Left forelimb (tissue), 1 donor: ENCODE measurements at regions not wholly inside any gene's neighbourhood (a gene's known extent, or its start where the extent isn't known, plus 50 kb on each side); places are given as distances from the start of the nearest gene placed in this dataset.
"Not testable (repeated sequence)": the region's sequence is repeated elsewhere in the genome, so short reads cannot be mapped to it uniquely, and the experiment has no call there.

ENCODE experiments used
- DNase-seq: peaks from one replicate; pipeline ENCODE4 v3.0.0-alpha.2; 2018; ENCODE audit warnings: low spot score

GRCh38 chr16:26394409-26394808 is 672.3 kb upstream of the C16orf82 start:
- no peak for DNase-seq

DNA sequence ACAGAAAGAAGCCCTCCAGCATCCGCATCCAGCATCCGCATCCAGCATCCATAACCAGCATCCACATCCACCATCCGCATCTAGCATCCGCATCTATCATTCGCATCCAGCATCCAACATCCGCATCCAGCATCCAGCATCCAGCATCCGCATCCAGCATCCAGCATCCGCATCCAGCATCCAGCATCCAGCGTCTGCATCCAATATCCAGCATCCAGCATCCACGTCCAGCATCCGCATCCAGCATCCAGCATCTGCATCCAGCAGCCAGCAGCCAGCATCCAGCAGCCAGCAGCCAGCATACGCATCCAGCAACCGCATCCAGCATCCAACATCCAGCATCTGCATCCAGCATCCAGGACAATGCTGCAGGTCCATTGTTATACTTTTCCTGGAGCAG is 671.0 kb upstream of the C16orf82 start:
- DNase-seq: no peak

- DNase-seq: no peak
Observed at GRCh38 chr16:26396511-26397235, 670.1 kb upstream of the C16orf82 start.

- DNase-seq: no peak
Observed at GRCh38 chr16:26413780-26414179, 652.9 kb upstream of the C16orf82 start.

GRCh38 chr16:26419458-26419857 is 647.3 kb upstream of the C16orf82 start:
- not testable (repeated sequence) for DNase-seq

DNA sequence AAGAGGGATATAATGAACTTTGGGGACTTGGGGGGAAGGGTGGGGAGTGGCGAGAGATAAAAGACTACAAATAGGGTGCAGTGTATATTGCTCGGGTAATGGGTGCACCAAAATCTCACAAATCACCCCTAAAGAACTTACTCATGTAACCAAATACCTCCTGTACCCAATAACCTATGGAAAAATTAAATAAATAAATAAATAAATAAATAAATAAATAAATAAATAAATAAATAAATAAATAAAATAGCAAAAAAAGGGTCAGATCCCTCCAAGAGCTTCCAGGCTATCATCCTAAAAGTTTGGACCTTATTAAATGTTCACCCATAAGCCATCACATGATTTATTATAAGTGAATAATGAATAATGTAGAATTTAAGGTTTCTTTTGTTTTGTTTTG is 636.1 kb upstream of the C16orf82 start:
- no peak for DNase-seq

GRCh38 chr16:26433807-26434206 is 632.9 kb upstream of the C16orf82 start:
- no peak for DNase-seq

DNA sequence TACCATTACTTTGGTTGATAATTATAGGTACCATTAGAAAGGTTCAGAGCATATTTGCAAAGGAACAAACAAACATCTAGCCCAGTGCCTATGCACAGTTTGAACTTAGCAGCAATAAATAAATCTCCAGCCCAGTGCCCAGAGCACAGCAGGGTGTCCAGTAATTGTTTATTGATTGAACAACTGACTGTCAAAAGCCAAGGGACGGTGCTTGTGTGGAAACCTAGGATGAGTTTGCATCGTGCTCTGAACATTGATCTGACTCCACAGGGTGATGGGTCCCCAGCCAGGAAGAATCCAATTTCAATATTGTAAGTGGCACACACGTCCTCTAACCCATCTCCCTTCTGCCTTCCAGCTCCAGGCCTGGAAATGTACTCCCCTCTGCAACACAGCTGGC is 625.5 kb upstream of the C16orf82 start:
- DNase-seq: no peak

- no peak for DNase-seq
Observed at GRCh38 chr16:26442321-26442720, 624.4 kb upstream of the C16orf82 start.

GRCh38 chr16:26447570-26447969 is 619.2 kb upstream of the C16orf82 start:
- DNase-seq: no peak

DNA sequence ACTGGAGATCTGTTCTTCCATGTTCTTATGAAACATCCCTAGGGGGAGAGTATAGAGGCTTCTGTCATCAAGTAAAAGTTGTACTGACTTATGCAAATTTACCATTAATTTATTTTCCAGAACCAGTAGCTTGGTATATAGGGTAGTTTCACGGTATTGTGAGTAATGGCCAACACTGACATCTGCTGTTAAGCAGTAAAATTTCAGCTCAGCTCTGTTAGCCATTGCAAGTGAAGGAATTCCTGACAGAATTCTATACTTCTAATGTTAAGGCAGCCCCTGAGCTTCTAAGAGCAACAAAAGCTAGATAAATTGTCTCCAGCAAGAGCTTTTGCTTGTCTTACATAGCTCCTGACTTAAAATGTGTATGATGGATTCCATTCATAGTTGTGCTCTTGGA is 613.5 kb upstream of the C16orf82 start:
- DNase-seq: no peak

DNA sequence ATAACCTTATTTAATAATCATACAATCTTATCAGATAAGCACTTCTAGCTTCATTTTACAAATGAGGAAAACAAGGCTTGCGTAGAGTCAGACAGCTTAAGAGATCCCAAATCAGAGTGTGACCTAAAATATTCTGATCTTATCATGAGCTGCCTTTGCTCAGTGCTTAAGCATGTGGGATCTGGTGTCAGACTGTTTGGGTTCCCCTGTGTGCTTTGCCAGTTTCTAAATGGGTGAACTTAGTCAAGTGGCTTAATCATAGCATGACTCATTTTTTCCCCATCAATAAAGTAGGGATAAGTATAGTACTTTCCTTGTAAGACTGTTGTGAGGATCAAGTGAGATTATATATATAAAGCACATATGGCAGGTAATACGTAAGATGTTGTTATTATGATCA is 612.6 kb upstream of the C16orf82 start:
- no peak for DNase-seq

- no peak for DNase-seq
Observed at GRCh38 chr16:26456074-26456473, 610.7 kb upstream of the C16orf82 start.

GRCh38 chr16:26457095-26457494 is 609.6 kb upstream of the C16orf82 start:
- DNase-seq: no peak

- no peak for DNase-seq
Observed at GRCh38 chr16:26457882-26458281, 608.8 kb upstream of the C16orf82 start.

DNA sequence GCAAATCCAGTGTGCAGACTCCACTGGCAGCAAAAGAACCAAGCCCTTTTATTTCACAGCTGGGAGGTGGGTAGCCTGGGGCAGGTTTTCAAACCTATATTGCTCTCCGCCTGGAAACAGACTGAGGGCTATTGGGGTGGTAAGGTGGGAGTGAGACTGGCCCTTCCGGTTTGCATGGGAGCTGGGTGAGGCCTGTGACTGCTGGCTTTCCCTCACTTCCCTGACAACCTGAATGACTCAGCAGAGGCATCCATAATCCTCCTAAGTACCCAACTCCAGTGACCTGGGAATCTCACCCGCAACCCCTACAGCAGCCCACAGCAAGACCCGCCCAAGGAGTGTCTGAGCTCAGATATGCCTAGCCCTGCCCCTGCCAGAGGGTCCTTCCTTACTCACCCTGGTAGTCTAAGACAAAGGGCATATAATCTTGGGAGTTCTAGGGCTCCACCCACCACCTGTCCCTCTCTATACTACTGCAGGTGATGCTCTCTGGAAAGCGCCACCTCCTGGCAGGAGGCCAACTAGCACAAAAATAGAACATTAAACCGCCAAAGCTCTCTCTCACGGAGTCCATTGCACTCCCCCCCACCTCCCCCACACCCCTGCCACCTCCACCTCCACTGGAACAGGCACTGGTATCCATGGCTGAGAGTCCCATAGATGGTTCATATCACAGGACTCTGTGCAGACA is 602.0 kb upstream of the C16orf82 start:
- no peak for DNase-seq

DNA sequence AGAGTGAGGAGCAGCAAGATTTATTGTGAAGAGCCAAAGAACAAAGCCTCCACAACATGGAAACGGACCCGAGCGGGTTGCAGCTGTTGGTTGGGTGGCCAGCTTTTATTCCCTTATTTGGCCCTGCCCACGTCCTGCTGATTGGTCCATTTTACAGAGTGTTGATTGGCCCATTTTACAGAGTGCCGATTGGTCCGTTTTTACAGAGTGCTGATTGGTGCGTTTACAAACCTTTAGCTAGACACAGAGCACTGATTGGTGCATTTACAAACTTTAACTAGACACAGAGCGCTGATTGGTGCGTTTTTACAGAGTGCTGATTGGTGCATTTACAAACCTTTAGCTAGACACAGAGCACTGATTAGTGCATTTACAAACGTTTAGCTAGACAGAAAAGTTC is 592.3 kb upstream of the C16orf82 start:
- DNase-seq: not testable (repeated sequence)

DNA sequence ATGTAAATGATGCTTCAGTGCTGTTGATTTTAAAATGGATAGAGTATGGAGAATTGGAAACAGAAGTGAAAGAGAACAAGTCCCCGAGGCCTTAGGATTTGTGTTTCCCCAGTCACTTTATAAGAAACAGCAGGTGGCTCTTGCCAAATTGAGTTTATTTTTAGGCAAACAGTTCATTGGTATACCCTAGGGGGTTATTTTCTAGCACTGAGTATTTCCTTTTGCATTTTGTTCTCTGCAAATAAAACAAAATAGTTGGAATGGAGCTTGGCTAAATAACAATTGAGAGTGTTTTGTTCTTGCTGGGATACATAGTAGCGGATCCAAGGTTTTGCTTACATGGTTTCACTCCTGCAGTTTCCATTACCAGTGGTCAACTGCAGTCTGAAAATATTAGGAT is 591.1 kb upstream of the C16orf82 start:
- DNase-seq: no peak

DNA sequence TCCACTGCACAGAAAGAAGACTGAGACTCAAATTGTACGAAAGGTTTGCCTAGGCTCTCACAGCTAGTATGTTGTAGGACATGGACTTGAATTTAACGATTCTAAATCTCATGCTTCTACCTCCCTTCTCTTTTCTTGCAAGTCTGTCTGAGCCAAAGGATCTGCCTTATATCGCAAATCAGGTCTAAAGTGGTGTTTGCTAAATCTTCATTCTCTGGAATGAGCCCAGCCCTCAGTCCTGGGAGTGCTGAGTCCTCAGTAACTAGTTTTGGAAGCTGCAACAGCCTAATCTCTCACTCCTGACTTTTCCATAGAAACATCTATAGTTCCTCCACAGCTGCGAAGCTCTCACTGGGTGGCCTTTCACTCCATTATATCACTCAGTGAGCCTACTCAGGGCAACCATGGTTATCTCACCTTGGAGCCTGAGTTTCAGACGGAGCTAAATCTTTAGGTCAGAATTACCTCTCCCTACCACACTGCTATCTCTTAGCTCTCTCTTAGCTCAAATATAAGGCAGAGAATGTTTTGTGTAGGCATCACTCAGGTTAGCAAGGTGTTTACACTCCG is 575.5 kb upstream of the C16orf82 start:
- no peak for DNase-seq

- no peak for DNase-seq
Observed at GRCh38 chr16:26491962-26492361, 574.8 kb upstream of the C16orf82 start.

DNA sequence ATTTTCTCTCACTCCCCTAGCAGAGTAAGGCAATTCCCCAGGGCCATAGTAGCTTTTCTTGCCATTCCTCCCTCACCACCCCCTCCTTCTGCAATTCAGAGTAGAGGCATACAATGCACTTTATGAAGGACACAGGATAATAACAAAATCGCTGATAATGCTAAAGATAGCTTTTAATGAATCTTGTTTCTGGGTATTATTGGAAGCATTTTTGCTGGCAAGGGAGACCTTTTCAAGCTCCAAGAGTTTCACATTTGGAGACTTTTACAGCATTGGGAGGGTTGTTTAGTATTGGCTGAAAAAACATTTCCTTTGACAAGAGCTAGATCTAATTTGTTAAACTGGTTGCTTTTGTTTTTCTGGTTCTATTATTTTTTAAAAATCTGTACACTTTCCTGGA is 573.0 kb upstream of the C16orf82 start:
- no peak for DNase-seq

GRCh38 chr16:26497896-26498295 is 568.8 kb upstream of the C16orf82 start:
- no peak for DNase-seq

DNA sequence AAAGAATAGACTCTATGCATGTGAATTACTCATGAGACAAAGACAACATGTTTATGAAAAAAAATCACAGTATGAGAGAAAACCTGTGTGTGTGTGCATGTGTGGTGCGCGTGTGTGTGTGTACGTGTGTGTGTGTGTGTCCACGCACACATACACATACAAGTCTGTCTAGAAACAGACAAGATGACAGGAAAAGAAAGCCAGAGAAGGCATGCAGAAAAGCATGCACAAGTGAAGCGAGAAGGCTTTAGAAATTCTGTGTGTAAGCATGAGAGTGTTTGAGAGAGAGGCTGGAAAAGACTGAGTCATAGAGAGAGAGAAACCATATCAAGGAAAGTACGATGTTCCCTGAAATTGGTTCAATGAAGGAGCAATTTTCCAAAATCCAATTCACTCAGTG is 566.4 kb upstream of the C16orf82 start:
- DNase-seq: no peak

DNA sequence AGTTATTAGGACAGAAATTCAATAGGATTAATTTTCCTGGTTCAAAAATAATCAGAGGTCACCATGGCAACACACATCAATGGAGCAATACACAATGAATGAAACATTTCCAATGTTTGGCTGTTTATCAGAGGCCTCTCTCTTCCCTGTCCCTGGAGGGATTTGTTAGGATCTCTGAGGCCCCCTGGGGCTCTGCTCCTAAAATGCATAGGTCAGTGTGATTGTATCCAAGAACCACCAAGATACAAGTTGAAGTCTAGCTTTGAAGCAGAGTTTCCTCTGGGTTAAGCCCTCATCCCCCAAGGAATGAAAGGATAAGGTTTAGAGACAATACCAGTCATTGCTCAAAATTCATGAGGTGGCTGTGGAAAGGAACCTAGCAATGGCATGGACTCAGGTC is 561.2 kb upstream of the C16orf82 start:
- DNase-seq: no peak
